ENCODE measurements at regions not wholly inside any gene's neighbourhood (a gene's known extent, or its start where the extent isn't known, plus 50 kb on each side); places are given as distances from the start of the nearest gene placed in this dataset.

DNA sequence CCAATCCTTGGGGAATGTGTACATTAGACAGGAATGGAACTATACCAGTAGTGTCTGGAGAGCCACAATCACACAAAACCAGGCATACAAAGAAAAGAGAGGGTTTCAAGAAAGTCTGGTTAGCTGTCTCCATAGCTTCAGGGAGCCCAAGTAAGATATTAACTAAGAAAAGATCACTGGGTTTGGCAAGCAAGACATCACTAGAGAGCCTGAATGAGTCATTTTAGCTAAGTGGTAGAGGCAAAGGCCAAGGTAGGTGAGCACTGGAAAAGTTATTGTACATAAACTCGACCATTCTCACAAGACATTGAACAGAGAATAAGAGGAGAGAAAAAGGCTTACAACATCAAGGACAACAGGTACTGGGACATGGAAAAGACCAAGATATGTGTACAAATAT is 143.8 kb upstream of the ARL4C start:
- H3K4me3 ChIP-seq (ENCODE audit: low read depth, low read length, poor library complexity, severe bottlenecking), result no peak overlapping the region
- no peak for TF ChIP-seq EZH2 (IDR thresholded peaks at IDR 0.05; ENCODE audit: borderline replicate concordance, low read depth, low read length, poor library complexity, severe bottlenecking)
- TF ChIP-seq, protein P1, sequence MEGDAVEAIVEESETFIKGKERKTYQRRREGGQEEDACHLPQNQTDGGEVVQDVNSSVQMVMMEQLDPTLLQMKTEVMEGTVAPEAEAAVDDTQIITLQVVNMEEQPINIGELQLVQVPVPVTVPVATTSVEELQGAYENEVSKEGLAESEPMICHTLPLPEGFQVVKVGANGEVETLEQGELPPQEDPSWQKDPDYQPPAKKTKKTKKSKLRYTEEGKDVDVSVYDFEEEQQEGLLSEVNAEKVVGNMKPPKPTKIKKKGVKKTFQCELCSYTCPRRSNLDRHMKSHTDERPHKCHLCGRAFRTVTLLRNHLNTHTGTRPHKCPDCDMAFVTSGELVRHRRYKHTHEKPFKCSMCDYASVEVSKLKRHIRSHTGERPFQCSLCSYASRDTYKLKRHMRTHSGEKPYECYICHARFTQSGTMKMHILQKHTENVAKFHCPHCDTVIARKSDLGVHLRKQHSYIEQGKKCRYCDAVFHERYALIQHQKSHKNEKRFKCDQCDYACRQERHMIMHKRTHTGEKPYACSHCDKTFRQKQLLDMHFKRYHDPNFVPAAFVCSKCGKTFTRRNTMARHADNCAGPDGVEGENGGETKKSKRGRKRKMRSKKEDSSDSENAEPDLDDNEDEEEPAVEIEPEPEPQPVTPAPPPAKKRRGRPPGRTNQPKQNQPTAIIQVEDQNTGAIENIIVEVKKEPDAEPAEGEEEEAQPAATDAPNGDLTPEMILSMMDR (conservative IDR thresholded peaks at IDR 0.05; ENCODE audit: low read depth, low read length), result no peak
- peaks cover 18% of the 10 kb centered on the region for H3K9me3 ChIP-seq (ENCODE audit: low read depth, low read length, poor library complexity, severe bottlenecking)
- no peaks in the 10 kb centered on the region for H3K27me3 ChIP-seq (replicated peaks; ENCODE audit: insufficient read depth, low read depth, low read length, poor library complexity)
- H3K27ac ChIP-seq (ENCODE audit: low read depth, low read length, poor library complexity, severe bottlenecking), result no peak overlapping the region
- intact Hi-C loops (cut with micrococcal nuclease; ENCODE audit: unreplicated experiment), result no loop called here
- ChIA-PET CTCF (no interaction called here), POLR2A (ENCODE audit: low non-redundant PET) (no interaction called here)
- no peaks in the 10 kb centered on the region for H3K36me3 ChIP-seq (ENCODE audit: insufficient read depth, low read length, poor library complexity, severe bottlenecking)
- no peak for DNase-seq (ENCODE audit: low spot score)
- no peaks in the 10 kb centered on the region for H3K4me1 ChIP-seq (ENCODE audit: insufficient read depth, low read length, poor library complexity, severe bottlenecking)
- no TSS peak for BruUV-seq (replicated peaks)

DNA sequence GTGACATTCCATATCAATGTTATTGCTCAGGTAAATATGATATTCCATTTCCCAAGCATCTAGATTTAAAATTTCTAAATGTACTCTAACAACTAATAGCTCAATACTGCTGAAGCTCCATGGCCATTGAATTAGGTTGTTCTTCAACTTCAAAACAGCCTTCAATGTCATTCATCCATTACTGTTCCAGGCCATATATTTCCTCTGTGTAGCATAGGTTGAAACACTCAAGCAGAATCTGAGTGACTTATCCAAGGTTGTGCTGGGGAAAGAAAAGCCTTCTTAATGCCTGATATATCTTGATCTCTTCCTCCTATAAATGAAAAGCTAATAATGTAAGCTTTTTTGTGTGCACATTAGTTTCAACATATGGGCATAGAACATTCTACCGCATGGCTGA is 142.1 kb upstream of the ARL4C start:
- Histone ChIP-seq H3K4me1 (ENCODE audit: insufficient read depth, low read length, poor library complexity, severe bottlenecking) (no peaks in the 10 kb centered on the region), H3K27ac (ENCODE audit: low read depth, low read length, poor library complexity, severe bottlenecking) (no peak overlapping the region), H3K4me3 (ENCODE audit: low read depth, low read length, poor library complexity, severe bottlenecking) (no peak overlapping the region), H3K9me3 (ENCODE audit: low read depth, low read length, poor library complexity, severe bottlenecking) (peaks cover 13% of the 10 kb centered on the region), H3K27me3 (replicated peaks; ENCODE audit: insufficient read depth, low read depth, low read length, poor library complexity) (no peaks in the 10 kb centered on the region), H3K36me3 (ENCODE audit: insufficient read depth, low read length, poor library complexity, severe bottlenecking) (no peaks in the 10 kb centered on the region)
- ChIA-PET CTCF (no interaction called here), POLR2A (ENCODE audit: low non-redundant PET) (no interaction called here)
- intact Hi-C loops (cut with micrococcal nuclease; ENCODE audit: unreplicated experiment), result no loop called here
- no TSS peak for BruUV-seq (replicated peaks)
- TF ChIP-seq, protein P1 (conservative IDR thresholded peaks at IDR 0.05; ENCODE audit: low read depth, low read length), result no peak
- TF ChIP-seq EZH2 (IDR thresholded peaks at IDR 0.05; ENCODE audit: borderline replicate concordance, low read depth, low read length, poor library complexity, severe bottlenecking), result no peak
- DNase-seq (ENCODE audit: low spot score), result no peak

- no peak for DNase-seq (ENCODE audit: low spot score)
- Histone ChIP-seq H3K9me3 (ENCODE audit: low read depth, low read length, poor library complexity, severe bottlenecking) (no peaks in the 10 kb centered on the region), H3K4me3 (ENCODE audit: low read depth, low read length, poor library complexity, severe bottlenecking) (no peak overlapping the region), H3K27ac (ENCODE audit: low read depth, low read length, poor library complexity, severe bottlenecking) (no peak overlapping the region), H3K4me1 (ENCODE audit: insufficient read depth, low read length, poor library complexity, severe bottlenecking) (no peaks in the 10 kb centered on the region), H3K36me3 (ENCODE audit: insufficient read depth, low read length, poor library complexity, severe bottlenecking) (no peaks in the 10 kb centered on the region), H3K27me3 (replicated peaks; ENCODE audit: insufficient read depth, low read depth, low read length, poor library complexity) (no peaks in the 10 kb centered on the region)
- intact Hi-C loops (cut with micrococcal nuclease; ENCODE audit: unreplicated experiment), result no loop called here
- no TSS peak for BruUV-seq (replicated peaks)
- ChIA-PET CTCF (no interaction called here), POLR2A (ENCODE audit: low non-redundant PET) (no interaction called here)
- TF ChIP-seq, protein P1 (conservative IDR thresholded peaks at IDR 0.05; ENCODE audit: low read depth, low read length), result no peak
- TF ChIP-seq EZH2 (IDR thresholded peaks at IDR 0.05; ENCODE audit: borderline replicate concordance, low read depth, low read length, poor library complexity, severe bottlenecking), result no peak
Observed at GRCh38 chr2:234635284-234635683, 138.4 kb upstream of the ARL4C start.

All from A673 (cell line).